ENCODE measurements at regions not wholly inside any gene's neighbourhood (a gene's known extent, or its start where the extent isn't known, plus 50 kb on each side); places are given as distances from the start of the nearest gene placed in this dataset.

DNA sequence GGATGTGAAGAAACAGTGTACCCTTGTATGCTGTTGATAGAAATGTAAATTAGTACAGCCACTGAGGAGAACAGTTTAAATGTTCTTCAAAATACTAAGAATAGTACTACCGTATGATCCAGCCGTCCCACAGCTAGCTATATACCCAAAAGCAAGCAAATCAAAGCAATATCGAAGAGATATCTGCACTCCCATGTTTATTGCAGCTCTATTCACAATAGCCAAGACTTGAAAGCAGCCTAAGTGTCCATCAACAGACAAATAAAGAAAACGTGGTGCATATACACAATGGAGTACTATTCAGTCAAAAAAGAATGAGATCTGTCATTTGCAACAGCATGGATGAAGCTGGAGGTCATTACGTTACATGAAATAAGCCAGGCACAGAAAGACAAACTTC lies 88.5 kb upstream of the SLC38A4 start:
- dilution Hi-C loops (cut with MboI; ENCODE audit: extremely low pct_ligation_motif_present, low sequenced_read_pairs) (no loop called here), intact Hi-C loops (cut with micrococcal nuclease) (no loop called here)
- Histone ChIP-seq H3K27me3 (ENCODE audit: control insufficient read depth in 2 of 2, insufficient read depth in 2 of 2, low read length in 2 of 2) (peaks cover 2 to 4% of the 10 kb centered on the region in 2 experiments), H3K27ac (ENCODE audit: insufficient read depth, low read depth, low read length) (no peak overlapping the region), H2AFZ (ENCODE audit: low read depth, low read length) (no peak overlapping the region), H3K4me3 (replicated peaks in 1 of 3; ENCODE audit: insufficient read depth in 1 of 3, low read depth in 1 of 3, low read length in 3 of 3) (no peak overlapping the region), H3K36me3 (ENCODE audit: control insufficient read depth in 2 of 2, extremely low read depth in 1 of 2, insufficient read depth in 2 of 2, low read length in 2 of 2) (no peaks in the 10 kb centered on the region), H3K79me2 (ENCODE audit: control insufficient read depth, insufficient read depth, low read length) (no peaks in the 10 kb centered on the region), H4K20me1 (replicated peaks; ENCODE audit: control insufficient read depth, extremely low read depth, insufficient read depth, low read length) (no peaks in the 10 kb centered on the region), H3K9me3 (replicated peaks; ENCODE audit: control insufficient read depth, insufficient read depth, low read length) (no peaks in the 10 kb centered on the region), H3K9me1 (replicated peaks; ENCODE audit: control insufficient read depth, extremely low read depth, insufficient read depth, low read length) (no peaks in the 10 kb centered on the region), H3K4me1 (ENCODE audit: control insufficient read depth, extremely low read depth, insufficient read depth, low read length) (no peaks in the 10 kb centered on the region), H3K4me2 (ENCODE audit: insufficient read depth, low read length) (no peak overlapping the region), H3K9ac (replicated peaks; ENCODE audit: extremely low read depth, insufficient read depth, low read length) (no peak overlapping the region)
- ChIA-PET CTCF (no interaction called here), POLR2A (no interaction called here)
- BruUV-seq (replicated peaks) = no TSS peak
- no peak for DNase-seq (ENCODE audit: low read depth, low spot score)
- no peak for TF ChIP-seq POLR2AphosphoS5 (IDR thresholded peaks at IDR 0.05; ENCODE audit: insufficient read depth, low read depth, low read length)
- TF ChIP-seq POLR2A (IDR thresholded peaks at IDR 0.05; ENCODE audit: low read depth, low read length) = no peak
- TF ChIP-seq JUN (IDR thresholded peaks at IDR 0.05; ENCODE audit: borderline replicate concordance, insufficient read depth, insufficient read length, low read depth) = no peak
- TF ChIP-seq, protein P1, sequence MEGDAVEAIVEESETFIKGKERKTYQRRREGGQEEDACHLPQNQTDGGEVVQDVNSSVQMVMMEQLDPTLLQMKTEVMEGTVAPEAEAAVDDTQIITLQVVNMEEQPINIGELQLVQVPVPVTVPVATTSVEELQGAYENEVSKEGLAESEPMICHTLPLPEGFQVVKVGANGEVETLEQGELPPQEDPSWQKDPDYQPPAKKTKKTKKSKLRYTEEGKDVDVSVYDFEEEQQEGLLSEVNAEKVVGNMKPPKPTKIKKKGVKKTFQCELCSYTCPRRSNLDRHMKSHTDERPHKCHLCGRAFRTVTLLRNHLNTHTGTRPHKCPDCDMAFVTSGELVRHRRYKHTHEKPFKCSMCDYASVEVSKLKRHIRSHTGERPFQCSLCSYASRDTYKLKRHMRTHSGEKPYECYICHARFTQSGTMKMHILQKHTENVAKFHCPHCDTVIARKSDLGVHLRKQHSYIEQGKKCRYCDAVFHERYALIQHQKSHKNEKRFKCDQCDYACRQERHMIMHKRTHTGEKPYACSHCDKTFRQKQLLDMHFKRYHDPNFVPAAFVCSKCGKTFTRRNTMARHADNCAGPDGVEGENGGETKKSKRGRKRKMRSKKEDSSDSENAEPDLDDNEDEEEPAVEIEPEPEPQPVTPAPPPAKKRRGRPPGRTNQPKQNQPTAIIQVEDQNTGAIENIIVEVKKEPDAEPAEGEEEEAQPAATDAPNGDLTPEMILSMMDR (IDR thresholded peaks at IDR 0.05; ENCODE audit: extremely low read depth in 1 of 2, insufficient read depth in 1 of 2, low read depth in 1 of 2, low read length in 2 of 2) = no peak
- no peak for TF ChIP-seq GATA2 (IDR thresholded peaks at IDR 0.05; ENCODE audit: insufficient read depth, insufficient read length, low read depth, low read length)
- no peak for TF ChIP-seq MYC (IDR thresholded peaks at IDR 0.05; ENCODE audit: low read depth, low read length)
- TF ChIP-seq, protein P2, sequence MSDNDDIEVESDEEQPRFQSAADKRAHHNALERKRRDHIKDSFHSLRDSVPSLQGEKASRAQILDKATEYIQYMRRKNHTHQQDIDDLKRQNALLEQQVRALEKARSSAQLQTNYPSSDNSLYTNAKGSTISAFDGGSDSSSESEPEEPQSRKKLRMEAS (IDR thresholded peaks at IDR 0.05; ENCODE audit: insufficient read depth, insufficient read length) = no peak
- no peak for TF ChIP-seq EZH2 (IDR thresholded peaks at IDR 0.05; ENCODE audit: borderline replicate concordance, low read depth, low read length, severe bottlenecking)
- no peak for TF ChIP-seq FOS (IDR thresholded peaks at IDR 0.05; ENCODE audit: borderline replicate concordance, insufficient read depth, low read length)
- no peak for FAIRE-seq

Measured in endothelial cell of umbilical vein (primary cell).